Right renal cortex interstitium (tissue), 3 donors: ENCODE measurements at regions not wholly inside any gene's neighbourhood (a gene's known extent, or its start where the extent isn't known, plus 50 kb on each side); places are given as distances from the start of the nearest gene placed in this dataset.

Source experiments
- DNase-seq, 3 donors: peaks; one replicate each; pipeline ENCODE4 v3.0.0-alpha.2; 2013; ENCODE audit warnings: low read depth in 3 of 3, low spot score in 2 of 3

- DNase-seq, result no peak
Observed at GRCh38 chrX:39802354-39802753, 295.4 kb downstream of the BCOR start.

GRCh38 chrX:39802908-39803307, 294.9 kb downstream of the BCOR start:
- no peak for DNase-seq

- DNase-seq, result no peak
Observed at GRCh38 chrX:39805022-39805421, 292.7 kb downstream of the BCOR start.

- DNase-seq, result no peak
Observed at GRCh38 chrX:39805825-39806224, 291.9 kb downstream of the BCOR start.

GRCh38 chrX:39808471-39808917, 289.3 kb downstream of the BCOR start:
- no peak for DNase-seq

GRCh38 chrX:39809331-39809730, 288.4 kb downstream of the BCOR start:
- no peak for DNase-seq

- DNase-seq, result no peak
Observed at GRCh38 chrX:39810901-39811300, 286.9 kb downstream of the BCOR start.

GRCh38 chrX:39811376-39811775, 286.4 kb downstream of the BCOR start:
- no peak for DNase-seq

GRCh38 chrX:39813631-39814277, 284.0 kb downstream of the BCOR start:
- DNase-seq, result no peak

GRCh38 chrX:39814391-39814790, 283.4 kb downstream of the BCOR start:
- no peak for DNase-seq

GRCh38 chrX:39815631-39816030, 282.1 kb downstream of the BCOR start:
- DNase-seq, result no peak

GRCh38 chrX:39816871-39817731, 280.7 kb downstream of the BCOR start:
- no peak for DNase-seq

GRCh38 chrX:39817754-39818470, 279.8 kb downstream of the BCOR start:
- DNase-seq, result no peak

GRCh38 chrX:39818750-39819149, 279.0 kb downstream of the BCOR start:
- no peak for DNase-seq

- DNase-seq, result no peak
Observed at GRCh38 chrX:39819921-39820849, 277.6 kb downstream of the BCOR start.

GRCh38 chrX:39820938-39821708, 276.6 kb downstream of the BCOR start:
- DNase-seq, result no peak

- DNase-seq, result no peak
Observed at GRCh38 chrX:39821709-39822095, 276.1 kb downstream of the BCOR start.

- no peak for DNase-seq
Observed at GRCh38 chrX:39822133-39822748, 275.5 kb downstream of the BCOR start.

- no peak for DNase-seq
Observed at GRCh38 chrX:39823424-39823823, 274.3 kb downstream of the BCOR start.
